ENCODE measurements at regions not wholly inside any gene's neighbourhood (a gene's known extent, or its start where the extent isn't known, plus 50 kb on each side); places are given as distances from the start of the nearest gene placed in this dataset.
"Not testable (repeated sequence)": the region's sequence is repeated elsewhere in the genome, so short reads cannot be mapped to it uniquely, and the experiment has no call there.

DNA sequence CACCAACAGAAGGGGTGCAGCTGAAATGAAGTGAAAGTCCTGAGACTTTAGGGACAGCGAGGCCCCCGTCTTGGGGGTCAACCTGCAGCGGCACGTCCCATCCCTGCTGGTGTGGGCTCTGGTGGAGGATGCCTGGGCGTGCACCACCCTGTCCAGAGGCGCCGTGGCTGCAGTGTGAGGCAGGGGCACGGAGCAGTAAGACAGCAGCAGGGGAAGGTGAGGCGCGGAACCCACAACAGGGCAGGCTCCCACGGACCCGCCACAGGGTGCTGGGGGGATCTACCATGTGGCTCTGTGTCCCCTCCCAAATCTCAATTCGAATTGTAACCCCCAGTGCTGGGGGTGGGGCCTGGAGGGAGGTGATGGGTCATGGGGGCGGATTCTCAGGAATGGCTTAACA, 158.6 kb downstream of the SHANK2 start:
- TF ChIP-seq EZH2phosphoT487 (conservative IDR thresholded peaks at IDR 0.05; ENCODE audit: low read length), result no peak
- TF ChIP-seq, protein P1, sequence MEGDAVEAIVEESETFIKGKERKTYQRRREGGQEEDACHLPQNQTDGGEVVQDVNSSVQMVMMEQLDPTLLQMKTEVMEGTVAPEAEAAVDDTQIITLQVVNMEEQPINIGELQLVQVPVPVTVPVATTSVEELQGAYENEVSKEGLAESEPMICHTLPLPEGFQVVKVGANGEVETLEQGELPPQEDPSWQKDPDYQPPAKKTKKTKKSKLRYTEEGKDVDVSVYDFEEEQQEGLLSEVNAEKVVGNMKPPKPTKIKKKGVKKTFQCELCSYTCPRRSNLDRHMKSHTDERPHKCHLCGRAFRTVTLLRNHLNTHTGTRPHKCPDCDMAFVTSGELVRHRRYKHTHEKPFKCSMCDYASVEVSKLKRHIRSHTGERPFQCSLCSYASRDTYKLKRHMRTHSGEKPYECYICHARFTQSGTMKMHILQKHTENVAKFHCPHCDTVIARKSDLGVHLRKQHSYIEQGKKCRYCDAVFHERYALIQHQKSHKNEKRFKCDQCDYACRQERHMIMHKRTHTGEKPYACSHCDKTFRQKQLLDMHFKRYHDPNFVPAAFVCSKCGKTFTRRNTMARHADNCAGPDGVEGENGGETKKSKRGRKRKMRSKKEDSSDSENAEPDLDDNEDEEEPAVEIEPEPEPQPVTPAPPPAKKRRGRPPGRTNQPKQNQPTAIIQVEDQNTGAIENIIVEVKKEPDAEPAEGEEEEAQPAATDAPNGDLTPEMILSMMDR (IDR thresholded peaks at IDR 0.05; ENCODE audit: insufficient read depth, low read length, poor library complexity, severe bottlenecking), result no peak
- H3K27me3 ChIP-seq (ENCODE audit: low read length), result no peaks in the 10 kb centered on the region
- no peaks in the 10 kb centered on the region for H3K9me3 ChIP-seq (ENCODE audit: insufficient read depth, low read length)
- H3K27ac ChIP-seq (ENCODE audit: low read depth, low read length), result no peak overlapping the region
- no peak overlapping the region for H2AFZ ChIP-seq (ENCODE audit: low read depth, low read length, severe bottlenecking)
- H4K20me1 ChIP-seq (ENCODE audit: low read depth, low read length), result no peaks in the 10 kb centered on the region
- no peaks in the 10 kb centered on the region for H3K9me2 ChIP-seq (replicated peaks; ENCODE audit: insufficient read depth, low read length)
- no peak overlapping the region for H3K4me3 ChIP-seq (ENCODE audit: insufficient read depth, low read length, poor library complexity, severe bottlenecking)
- H3F3A ChIP-seq (ENCODE audit: insufficient read depth), result no peaks in the 10 kb centered on the region
- no peak overlapping the region for H3K4me2 ChIP-seq (ENCODE audit: low read depth, low read length, poor library complexity, severe bottlenecking)
- H3K9ac ChIP-seq (ENCODE audit: low read length), result no peak overlapping the region
- no peaks in the 10 kb centered on the region for H3K36me3 ChIP-seq (ENCODE audit: low read length)
- no peaks in the 10 kb centered on the region for H3K79me2 ChIP-seq (ENCODE audit: insufficient read depth, low read length)

DNA sequence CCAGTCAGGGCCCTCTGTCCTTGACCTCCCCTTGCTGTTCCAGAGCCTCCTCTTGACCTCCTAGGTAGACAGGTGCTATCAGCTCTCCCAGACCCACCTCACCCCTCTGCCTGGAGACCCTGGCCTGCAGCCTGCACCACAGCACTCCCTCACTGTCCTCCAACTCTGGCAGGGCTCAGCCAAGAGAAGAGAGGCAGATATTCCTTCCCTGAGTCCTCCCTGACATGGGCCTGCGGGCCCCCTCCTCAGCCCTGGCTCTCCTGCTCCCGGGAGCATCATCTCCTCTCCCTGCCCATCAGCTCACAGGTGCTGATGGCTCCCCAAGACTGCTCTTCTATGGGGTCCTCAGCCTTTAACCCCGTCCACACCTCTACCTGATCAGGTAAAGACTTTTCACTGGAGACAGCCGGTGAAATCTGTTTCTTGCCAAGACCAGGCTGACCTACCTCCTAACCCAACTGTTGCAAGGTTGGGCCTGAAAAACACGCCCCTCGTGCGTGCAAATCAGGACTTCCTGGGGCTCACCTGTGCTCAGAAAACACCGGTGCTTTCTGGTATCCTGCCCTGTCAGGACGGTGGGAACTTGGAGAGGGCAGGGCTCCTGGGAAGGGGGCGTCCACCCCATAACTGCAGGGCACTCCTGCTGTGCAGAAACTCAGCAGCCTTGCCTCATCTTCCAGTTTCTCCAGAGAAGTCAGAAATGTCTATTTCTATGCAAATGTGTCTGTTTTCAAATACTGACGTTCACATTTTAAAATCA, 160.7 kb downstream of the SHANK2 start:
- no peaks in the 10 kb centered on the region for H3K36me3 ChIP-seq (ENCODE audit: low read length)
- TF ChIP-seq, protein P1 (IDR thresholded peaks at IDR 0.05; ENCODE audit: insufficient read depth, low read length, poor library complexity, severe bottlenecking), result no peak
- no peak for TF ChIP-seq EZH2phosphoT487 (conservative IDR thresholded peaks at IDR 0.05; ENCODE audit: low read length)
- H3K27me3 ChIP-seq (ENCODE audit: low read length), result no peaks in the 10 kb centered on the region
- H2AFZ ChIP-seq (ENCODE audit: low read depth, low read length, severe bottlenecking), result no peak overlapping the region
- no peaks in the 10 kb centered on the region for H3K9me2 ChIP-seq (replicated peaks; ENCODE audit: insufficient read depth, low read length)
- no peak overlapping the region for H3K9ac ChIP-seq (ENCODE audit: low read length)
- no peak overlapping the region for H3K27ac ChIP-seq (ENCODE audit: low read depth, low read length)
- H3K9me3 ChIP-seq (ENCODE audit: insufficient read depth, low read length), result no peaks in the 10 kb centered on the region
- no peak overlapping the region for H3K4me2 ChIP-seq (ENCODE audit: low read depth, low read length, poor library complexity, severe bottlenecking)
- H3F3A ChIP-seq (ENCODE audit: insufficient read depth), result no peaks in the 10 kb centered on the region
- H3K4me3 ChIP-seq (ENCODE audit: insufficient read depth, low read length, poor library complexity, severe bottlenecking), result no peak overlapping the region
- no peaks in the 10 kb centered on the region for H4K20me1 ChIP-seq (ENCODE audit: low read depth, low read length)
- no peaks in the 10 kb centered on the region for H3K79me2 ChIP-seq (ENCODE audit: insufficient read depth, low read length)

DNA sequence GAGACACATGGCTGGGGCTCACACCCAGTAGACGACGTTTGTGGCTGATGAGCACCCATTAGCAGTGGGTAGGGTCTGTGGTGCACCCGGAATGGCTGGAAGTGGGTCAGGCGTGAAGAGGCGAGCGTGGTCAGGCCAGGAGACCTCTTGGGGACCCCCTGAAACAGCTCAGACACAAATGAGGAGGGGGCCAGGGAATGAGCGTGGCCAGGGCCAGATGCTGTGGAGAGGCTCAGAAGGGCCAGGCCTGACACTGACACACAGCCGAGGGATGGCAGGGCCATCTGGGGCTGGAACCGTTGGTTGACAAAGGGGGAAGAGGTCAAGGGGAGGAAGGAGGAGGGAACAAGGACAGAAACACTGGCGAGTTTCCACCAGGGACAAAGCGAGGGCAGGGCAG, 162.8 kb downstream of the SHANK2 start:
- Histone ChIP-seq H3K79me2 (ENCODE audit: insufficient read depth, low read length) (no peaks in the 10 kb centered on the region), H3K9me3 (ENCODE audit: insufficient read depth, low read length) (no peaks in the 10 kb centered on the region), H2AFZ (ENCODE audit: low read depth, low read length, severe bottlenecking) (no peak overlapping the region), H3K4me3 (ENCODE audit: insufficient read depth, low read length, poor library complexity, severe bottlenecking) (no peak overlapping the region), H4K20me1 (ENCODE audit: low read depth, low read length) (no peaks in the 10 kb centered on the region), H3K9me2 (replicated peaks; ENCODE audit: insufficient read depth, low read length) (no peaks in the 10 kb centered on the region), H3K36me3 (ENCODE audit: low read length) (no peaks in the 10 kb centered on the region), H3K27me3 (ENCODE audit: low read length) (no peaks in the 10 kb centered on the region), H3K9ac (ENCODE audit: low read length) (no peak overlapping the region), H3K27ac (ENCODE audit: low read depth, low read length) (no peak overlapping the region), H3F3A (ENCODE audit: insufficient read depth) (no peaks in the 10 kb centered on the region), H3K4me2 (ENCODE audit: low read depth, low read length, poor library complexity, severe bottlenecking) (no peak overlapping the region)
- TF ChIP-seq, protein P1 (IDR thresholded peaks at IDR 0.05; ENCODE audit: insufficient read depth, low read length, poor library complexity, severe bottlenecking), result no peak
- TF ChIP-seq EZH2phosphoT487 (conservative IDR thresholded peaks at IDR 0.05; ENCODE audit: low read length), result no peak

DNA sequence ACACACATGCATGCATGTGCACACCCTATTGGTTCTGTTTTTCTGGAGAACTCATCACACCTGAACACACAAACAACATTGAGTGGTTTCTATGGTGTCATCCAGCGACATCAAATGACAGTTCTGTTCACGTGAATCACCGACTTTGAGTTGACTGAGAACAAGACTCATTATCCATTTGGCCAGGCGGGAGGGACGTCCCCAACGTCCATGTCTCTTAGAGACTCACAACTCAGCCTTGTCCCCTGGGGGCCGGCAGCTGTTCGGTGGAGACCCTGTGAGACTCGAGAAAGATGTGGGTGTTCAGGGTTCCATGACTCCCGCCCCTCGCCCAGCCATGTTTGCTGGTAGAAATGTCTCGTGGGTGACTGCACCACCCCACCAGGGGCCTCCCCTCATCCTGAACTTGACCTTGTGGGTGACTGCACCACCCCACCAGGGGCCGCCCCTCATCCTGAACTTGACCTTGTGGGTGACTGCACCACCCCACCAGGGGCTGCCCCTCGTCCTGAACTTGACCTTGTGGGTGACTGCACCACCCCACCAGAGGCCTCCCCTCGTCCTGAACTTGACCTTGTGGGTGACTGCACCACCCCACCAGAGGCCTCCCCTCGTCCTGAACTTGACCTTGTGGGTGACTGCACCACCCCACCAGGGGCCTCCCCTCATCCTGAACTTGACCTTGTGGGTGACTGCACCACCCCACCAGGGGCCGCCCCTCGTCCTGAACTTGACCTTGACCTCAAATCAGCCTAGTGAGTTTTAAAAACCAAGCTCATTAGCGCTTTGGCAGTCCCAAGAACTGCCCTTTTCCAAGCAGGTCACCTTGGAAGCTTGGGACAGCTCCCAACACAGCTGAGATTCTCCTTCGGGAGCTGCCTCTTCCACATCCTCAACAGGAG, 163.8 kb downstream of the SHANK2 start:
- not testable (repeated sequence) for H3K79me2 ChIP-seq (ENCODE audit: insufficient read depth, low read length); H2AFZ ChIP-seq (ENCODE audit: low read depth, low read length, severe bottlenecking); H3K9ac ChIP-seq (ENCODE audit: low read length); H3K4me2 ChIP-seq (ENCODE audit: low read depth, low read length, poor library complexity, severe bottlenecking); H3K9me2 ChIP-seq (replicated peaks; ENCODE audit: insufficient read depth, low read length); H3K4me3 ChIP-seq (ENCODE audit: insufficient read depth, low read length, poor library complexity, severe bottlenecking); H3F3A ChIP-seq (ENCODE audit: insufficient read depth); H3K27me3 ChIP-seq (ENCODE audit: low read length); H3K36me3 ChIP-seq (ENCODE audit: low read length); H4K20me1 ChIP-seq (ENCODE audit: low read depth, low read length); H3K9me3 ChIP-seq (ENCODE audit: insufficient read depth, low read length); H3K27ac ChIP-seq (ENCODE audit: low read depth, low read length)
